GM12872 (cell line): ENCODE measurements at regions not wholly inside any gene's neighbourhood (a gene's known extent, or its start where the extent isn't known, plus 50 kb on each side); places are given as distances from the start of the nearest gene placed in this dataset.

Experiments
- TF ChIP-seq, protein P1 (sequence below): IDR thresholded peaks from 3 replicates; pipeline ENCODE4 v1.5.1; 2011; ENCODE audit warnings: low read depth, mild to moderate bottlenecking, low read length, moderate library complexity; ENCODE audit not compliant: insufficient read depth

DNA sequence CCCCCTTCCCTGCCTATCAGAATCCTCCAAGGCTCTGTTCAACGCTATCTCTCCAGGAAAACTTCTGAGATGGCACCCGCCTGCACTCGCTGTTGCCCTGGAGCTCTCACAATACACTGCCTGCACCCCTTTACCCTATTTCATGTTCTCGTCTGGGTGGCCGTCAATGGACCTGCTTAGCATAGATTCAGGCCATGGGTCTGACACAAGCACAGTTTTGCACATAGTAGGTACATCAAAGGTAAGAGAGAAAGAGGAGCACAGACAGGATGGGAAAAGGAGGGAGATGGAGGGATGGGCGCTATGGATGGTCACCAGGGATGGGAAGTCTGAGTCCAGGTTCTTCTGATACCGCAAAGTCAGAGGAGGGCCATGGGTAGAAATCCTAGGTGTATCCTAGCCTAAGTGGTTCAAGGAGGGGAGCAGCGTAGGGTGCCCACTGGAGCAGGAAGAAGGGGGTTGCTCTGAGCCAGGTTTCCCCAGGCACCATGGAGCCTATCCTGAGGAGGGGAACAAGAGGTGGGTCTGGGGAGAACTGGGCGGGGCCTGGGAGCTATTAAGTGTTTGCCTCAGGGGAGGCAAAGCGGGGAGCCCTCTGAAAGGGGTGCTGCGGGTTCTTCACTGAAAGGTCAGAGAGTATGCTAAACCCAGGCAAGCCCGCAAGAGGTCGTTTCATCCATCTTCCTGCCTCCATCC lies 89.3 kb downstream of the MRPL14 start:
- TF ChIP-seq, protein P1, sequence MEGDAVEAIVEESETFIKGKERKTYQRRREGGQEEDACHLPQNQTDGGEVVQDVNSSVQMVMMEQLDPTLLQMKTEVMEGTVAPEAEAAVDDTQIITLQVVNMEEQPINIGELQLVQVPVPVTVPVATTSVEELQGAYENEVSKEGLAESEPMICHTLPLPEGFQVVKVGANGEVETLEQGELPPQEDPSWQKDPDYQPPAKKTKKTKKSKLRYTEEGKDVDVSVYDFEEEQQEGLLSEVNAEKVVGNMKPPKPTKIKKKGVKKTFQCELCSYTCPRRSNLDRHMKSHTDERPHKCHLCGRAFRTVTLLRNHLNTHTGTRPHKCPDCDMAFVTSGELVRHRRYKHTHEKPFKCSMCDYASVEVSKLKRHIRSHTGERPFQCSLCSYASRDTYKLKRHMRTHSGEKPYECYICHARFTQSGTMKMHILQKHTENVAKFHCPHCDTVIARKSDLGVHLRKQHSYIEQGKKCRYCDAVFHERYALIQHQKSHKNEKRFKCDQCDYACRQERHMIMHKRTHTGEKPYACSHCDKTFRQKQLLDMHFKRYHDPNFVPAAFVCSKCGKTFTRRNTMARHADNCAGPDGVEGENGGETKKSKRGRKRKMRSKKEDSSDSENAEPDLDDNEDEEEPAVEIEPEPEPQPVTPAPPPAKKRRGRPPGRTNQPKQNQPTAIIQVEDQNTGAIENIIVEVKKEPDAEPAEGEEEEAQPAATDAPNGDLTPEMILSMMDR, result no peak

DNA sequence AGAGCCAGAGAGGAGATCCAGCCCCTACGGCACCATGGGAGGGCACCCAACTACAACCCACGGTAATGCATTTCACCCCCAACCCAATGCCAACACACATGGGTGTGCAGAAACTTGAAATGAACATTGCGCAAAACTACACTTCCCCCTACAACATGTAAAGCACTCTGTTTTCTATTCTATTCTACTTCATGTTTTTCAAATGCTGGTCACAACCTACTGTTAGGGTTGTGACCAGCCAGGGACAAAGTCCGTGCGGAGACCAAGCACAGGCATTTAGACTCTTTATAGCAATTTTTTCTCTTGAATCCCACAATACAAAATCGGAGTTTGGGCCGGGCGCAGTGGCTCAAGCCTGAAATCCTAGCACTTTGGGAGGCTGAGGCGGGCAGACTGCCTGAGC lies 90.6 kb downstream of the MRPL14 start:
- TF ChIP-seq, protein P1, result no peak

DNA sequence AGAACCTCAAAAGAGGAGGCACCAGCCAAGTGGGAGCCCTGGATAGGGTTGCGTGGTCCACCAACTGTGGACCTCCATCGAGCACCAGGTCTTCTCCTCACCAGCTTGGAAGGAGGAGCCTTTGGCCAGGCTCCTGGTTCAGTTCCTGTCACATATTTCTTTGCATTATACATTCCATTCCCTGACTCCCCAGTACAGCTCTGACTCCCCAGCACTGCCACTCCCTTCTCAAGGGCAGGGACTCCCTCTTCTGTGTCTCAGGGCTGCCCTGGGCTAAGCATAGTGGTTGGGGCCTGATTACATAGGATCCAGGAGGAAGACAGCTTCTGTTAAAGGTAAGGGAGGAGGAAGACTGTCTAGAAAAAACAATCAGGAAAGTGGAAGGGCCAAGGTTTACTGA lies 91.1 kb downstream of the MRPL14 start:
- TF ChIP-seq, protein P1, result no peak

DNA sequence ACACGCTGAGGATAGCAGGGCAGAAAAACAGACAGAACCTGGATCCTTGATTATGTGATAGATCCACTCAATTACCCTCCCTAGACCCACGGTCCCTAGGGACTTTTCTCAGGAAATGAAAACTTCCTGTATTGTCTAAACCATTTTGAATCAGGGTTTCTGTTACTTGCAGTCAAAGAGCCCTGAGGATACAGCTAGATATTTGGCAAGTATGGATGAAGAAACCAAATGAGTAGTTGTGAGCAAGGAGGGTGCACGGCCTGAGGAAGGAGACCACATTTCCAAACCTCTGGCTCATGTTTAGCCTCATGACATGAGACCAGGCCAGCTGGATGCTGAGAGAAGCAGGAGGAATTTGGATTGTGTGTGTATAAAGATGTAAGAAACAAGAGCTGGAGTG lies 91.6 kb downstream of the MRPL14 start:
- TF ChIP-seq, protein P1, result no peak

DNA sequence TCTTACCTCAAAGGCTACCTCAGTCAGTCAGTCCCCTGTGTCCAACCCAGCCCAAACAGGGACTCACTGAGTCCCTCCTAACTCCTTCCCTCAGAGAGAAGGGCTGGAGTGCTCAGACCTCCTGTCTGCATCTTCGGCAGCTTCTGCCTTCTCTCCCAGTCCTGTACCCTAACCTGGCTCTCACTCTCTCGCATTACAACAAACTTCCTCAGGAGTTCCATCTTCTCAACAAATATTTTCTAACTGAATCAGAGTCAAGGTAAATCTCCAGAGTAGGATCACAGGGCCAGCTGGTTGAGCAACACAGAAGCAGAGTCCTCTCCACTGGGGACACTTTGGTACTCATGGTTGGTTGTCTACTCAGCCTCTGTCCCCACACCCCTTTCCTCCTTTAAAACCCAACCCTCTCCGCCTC lies 92.3 kb downstream of the MRPL14 start:
- TF ChIP-seq, protein P1, result no peak

DNA sequence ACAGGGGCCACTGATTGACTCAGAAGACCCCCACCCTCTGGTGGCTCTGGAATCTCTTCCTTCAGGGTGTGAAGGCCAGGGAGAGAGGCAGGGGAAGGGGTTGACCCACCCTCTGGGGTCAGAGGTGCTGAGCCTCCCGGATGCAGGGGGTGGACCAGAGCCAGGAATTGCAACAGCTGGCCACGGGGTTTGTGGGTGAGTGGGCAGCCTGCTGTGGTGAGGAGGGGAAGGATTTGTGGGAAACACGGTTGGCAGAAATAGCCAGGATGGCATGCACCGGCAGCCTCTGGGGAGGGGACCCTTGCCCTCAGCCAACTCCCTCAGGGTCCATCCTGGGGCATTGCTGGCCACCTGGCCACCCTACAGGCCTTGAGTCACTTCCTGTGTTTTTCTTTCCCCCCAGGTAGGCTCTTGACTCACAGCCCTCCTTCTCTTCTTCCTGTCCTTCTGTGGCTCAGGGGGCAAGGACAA lies 92.8 kb downstream of the MRPL14 start:
- TF ChIP-seq, protein P1, result no peak

DNA sequence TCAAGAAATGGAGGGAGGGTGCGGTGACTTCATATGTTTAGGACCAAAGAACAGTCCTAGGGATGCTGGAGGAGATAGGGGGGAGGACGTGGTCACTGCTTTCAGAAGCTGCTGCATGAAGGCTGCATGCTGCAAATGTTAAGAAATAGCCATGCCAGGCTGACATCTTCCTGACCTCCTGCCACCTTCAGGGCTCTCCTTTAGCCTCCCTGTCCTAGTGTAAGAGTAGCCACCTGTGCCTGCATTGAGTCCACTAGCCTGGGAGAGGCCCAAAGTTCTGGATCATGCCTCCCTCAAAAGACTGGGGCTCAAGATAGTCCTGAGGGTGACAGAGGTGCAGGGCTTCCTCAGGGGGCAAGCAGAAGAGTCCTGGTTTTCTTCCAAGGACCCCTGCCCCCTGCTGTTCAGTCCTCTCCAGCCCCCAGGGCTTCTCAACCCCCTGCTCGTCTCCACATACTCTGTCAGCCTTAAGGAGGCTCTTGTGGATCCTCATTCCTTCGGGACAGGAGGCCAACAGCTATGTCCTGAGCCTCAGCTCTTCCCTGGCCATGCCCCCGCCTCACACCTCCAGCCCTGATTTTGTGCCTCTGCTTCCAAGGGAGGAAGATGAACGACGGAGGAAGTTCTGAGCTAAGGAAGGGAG lies 96.3 kb downstream of the MRPL14 start:
- TF ChIP-seq, protein P1, result no peak
